ENCODE measurements at regions not wholly inside any gene's neighbourhood (a gene's known extent, or its start where the extent isn't known, plus 50 kb on each side); places are given as distances from the start of the nearest gene placed in this dataset.

DNA sequence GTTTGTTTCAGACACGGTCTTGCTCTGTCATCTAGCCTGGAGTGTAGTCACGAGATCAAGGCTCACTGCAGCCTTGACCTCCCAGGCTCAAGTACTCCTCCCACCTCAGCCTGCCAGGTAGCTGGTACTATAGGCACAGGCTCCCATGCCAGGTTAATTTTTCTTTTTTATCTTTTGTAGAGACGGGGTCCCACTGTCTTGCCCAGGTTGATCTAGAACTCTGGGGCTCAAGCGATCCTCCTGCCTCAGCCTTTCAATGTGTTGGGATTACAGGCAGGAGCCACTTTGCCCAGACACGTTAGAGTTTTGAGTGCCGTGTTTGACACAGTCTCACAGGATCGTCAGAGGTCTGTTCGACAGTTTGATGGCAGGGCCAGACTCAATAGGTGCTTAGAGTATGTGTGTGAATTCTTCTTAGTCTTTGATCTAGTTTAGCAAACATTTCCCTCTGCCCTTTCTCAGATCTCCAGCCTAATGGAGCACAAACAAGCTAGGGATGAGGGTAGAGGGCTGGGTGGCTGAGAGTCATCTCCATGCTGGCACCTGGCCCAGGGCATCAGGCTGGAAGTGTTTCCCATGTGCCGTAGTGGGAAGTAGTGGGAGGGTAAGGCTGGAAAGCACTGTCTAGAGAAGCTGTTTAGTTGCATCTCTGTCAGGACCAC lies 66.1 kb upstream of the DLG1 start (continued):
- TF ChIP-seq, protein P1, sequence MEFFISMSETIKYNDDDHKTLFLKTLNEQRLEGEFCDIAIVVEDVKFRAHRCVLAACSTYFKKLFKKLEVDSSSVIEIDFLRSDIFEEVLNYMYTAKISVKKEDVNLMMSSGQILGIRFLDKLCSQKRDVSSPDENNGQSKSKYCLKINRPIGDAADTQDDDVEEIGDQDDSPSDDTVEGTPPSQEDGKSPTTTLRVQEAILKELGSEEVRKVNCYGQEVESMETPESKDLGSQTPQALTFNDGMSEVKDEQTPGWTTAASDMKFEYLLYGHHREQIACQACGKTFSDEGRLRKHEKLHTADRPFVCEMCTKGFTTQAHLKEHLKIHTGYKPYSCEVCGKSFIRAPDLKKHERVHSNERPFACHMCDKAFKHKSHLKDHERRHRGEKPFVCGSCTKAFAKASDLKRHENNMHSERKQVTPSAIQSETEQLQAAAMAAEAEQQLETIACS (CRISPR knock-in tag; IDR thresholded peaks at IDR 0.05), result no peak
- TF ChIP-seq KAT8 (CRISPR knock-in tag; IDR thresholded peaks at IDR 0.05), result peak; percentile 39; the same call in 1 of the 2 replicates
- TF ChIP-seq ZKSCAN1 (IDR thresholded peaks at IDR 0.05; ENCODE audit: low read length), result no peak
- no peak for TF ChIP-seq ZNF749 (CRISPR knock-in tag; IDR thresholded peaks at IDR 0.05; ENCODE audit: borderline replicate concordance)
- no peak for TF ChIP-seq ZUFSP (CRISPR knock-in tag; IDR thresholded peaks at IDR 0.05; ENCODE audit: borderline replicate concordance)
- TF ChIP-seq KDM5A (IDR thresholded peaks at IDR 0.05; ENCODE audit: borderline replicate concordance, low read length), result no peak
- no peak for TF ChIP-seq ARNT (IDR thresholded peaks at IDR 0.05)
- TF ChIP-seq ZNF446 (CRISPR knock-in tag; IDR thresholded peaks at IDR 0.05), result no peak
- TF ChIP-seq BCL6 (CRISPR knock-in tag; IDR thresholded peaks at IDR 0.05), result peak; percentile 68
- 0 out of 2 replicates have a peak, but pooled peaks have one; percentile 59 for TF ChIP-seq ZSCAN29 (CRISPR knock-in tag; conservative IDR thresholded peaks at IDR 0.05)
- TF ChIP-seq ETS1 (CRISPR knock-in tag; IDR thresholded peaks at IDR 0.05), result no peak
- no peak for TF ChIP-seq RFXAP (CRISPR knock-in tag; IDR thresholded peaks at IDR 0.05; ENCODE audit: borderline replicate concordance)
- TF ChIP-seq ZEB1 (IDR thresholded peaks at IDR 0.05; ENCODE audit: insufficient replicate concordance, low read depth), result no peak
- no peak for TF ChIP-seq RNF219 (CRISPR knock-in tag; IDR thresholded peaks at IDR 0.05)
- no peak for TF ChIP-seq CENPX (CRISPR knock-in tag; IDR thresholded peaks at IDR 0.05)
- TF ChIP-seq ZNF616 (CRISPR knock-in tag; IDR thresholded peaks at IDR 0.05; ENCODE audit: low read depth), result no peak
- no peak for TF ChIP-seq SNAI1 (CRISPR knock-in tag; IDR thresholded peaks at IDR 0.05; ENCODE audit: borderline replicate concordance)

Data from HepG2 (cell line).